GM13977 (cell line): ENCODE measurements at regions not wholly inside any gene's neighbourhood (a gene's known extent, or its start where the extent isn't known, plus 50 kb on each side); places are given as distances from the start of the nearest gene placed in this dataset.

ENCODE experiments used
- DNase-seq: peaks from one replicate; pipeline ENCODE4 v3.0.0; 2012; ENCODE audit warnings: low spot score
- CTCF ChIP-seq: IDR thresholded peaks from 2 replicates; pipeline ENCODE4 v1.5.1; 2012; ENCODE audit warnings: mild to moderate bottlenecking, control low read depth; ENCODE audit not compliant: insufficient read depth; ENCODE audit errors: extremely low read depth, missing control alignments
- in situ Hi-C: fragments of 300-500 bp; cut with MboI; formaldehyde crosslinking; loops from one replicate; pipeline ENCODE4 v1.12.0; 2022; ENCODE audit warnings: low sequenced_read_pairs, low pct_unique_long_range_greater_than_20kb, mixed read lengths, inconsistent platforms; ENCODE audit not compliant: unreplicated experiment

DNA sequence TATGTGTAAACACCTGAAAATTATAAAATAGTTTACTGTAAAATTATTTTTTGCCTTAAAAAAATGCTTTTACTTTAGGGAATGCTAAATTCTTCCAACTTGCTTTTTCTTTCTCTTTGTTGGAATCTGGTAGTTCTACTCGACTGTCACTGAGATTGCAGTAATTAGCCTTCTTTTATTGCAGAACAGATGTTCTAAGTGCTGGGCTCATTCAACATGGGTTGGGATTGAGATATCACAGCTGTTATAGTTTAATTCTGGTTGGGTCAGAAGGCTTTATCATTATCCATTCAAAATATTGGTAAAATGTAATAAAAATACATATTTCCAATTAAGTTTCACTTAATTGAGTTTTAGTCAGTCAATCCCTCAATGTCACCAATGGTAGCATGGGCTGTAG, 686.7 kb downstream of the CDH18 start:
- no peak for TF ChIP-seq CTCF
- in situ Hi-C loops, result no loop called here
- DNase-seq, result no peak

DNA sequence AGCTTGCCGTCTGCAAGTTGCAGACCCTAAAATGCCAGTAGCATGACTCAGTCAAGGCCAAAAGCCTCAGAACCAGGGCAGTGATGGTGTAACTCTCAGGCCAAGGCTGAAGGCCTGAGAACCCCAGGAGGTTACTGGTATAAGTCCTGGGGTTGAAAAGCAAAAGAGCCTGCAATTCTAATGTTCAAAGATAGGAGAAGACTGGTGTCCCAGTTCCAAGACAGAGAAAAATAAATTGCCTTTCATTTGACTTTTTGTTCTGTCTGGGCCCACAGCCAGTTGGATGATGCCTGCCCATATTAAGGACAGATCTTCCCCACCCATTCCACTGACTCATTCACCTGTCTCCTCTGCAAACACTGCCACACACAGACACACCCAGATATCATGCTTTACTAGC, 673.2 kb downstream of the CDH18 start:
- TF ChIP-seq CTCF, result no peak
- in situ Hi-C loops, result no loop called here
- DNase-seq, result no peak

DNA sequence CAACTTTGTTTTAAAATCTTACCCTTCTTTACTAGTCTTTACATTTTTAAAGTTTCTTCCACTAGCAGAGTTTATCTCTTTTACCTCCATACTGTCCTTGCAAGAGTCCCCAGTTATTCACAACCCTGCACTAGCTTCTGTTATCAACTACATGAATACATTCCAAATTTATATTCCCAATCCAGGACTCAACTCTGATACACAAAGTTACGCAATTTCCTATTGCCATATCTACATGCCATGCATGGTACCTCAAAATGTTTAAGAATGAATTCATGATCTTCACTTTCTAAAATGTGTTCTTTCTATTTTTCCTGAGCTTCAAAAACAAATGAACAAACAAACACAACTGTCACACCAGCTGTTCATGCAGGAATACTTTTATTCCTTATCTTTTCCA, 668.7 kb downstream of the CDH18 start:
- no peak for TF ChIP-seq CTCF
- in situ Hi-C loops, result no loop called here
- no peak for DNase-seq

DNA sequence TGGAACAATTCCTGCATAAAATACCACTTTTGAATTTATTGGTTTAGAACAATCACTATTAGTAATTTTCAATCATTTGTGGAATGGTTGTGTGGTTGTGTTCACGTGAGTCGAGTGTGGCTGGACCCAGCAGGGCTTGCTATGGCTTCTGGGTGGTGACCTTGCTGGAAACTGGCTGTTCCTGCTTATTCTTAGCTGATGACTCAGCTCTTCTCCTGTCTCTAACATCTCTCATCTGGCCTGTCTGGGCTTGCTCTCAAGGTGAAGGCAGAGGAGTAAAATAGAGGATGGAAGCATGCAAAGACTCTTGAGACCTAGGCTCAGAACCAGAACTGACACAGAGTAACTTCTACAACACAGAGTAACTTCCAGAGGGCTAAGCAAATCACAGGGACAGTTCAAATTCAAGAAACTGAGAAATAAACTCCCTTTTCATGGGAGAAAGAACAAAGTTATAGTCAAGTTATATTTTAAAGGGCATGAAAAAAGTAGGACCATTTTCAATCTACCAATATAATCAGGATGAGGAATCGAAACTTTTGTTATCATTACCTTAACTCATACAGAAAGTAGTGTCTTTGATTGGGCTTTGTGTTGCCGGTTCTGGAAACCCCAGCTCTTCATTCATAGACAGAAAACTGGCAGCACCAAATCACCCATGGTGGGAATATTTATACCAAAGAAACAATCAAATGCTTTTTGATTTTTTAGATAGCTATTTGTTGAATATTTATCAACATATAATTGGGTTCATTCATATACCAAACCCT, 665.1 kb downstream of the CDH18 start:
- in situ Hi-C loops, result no loop called here
- TF ChIP-seq CTCF, result no peak
- DNase-seq, result no peak

DNA sequence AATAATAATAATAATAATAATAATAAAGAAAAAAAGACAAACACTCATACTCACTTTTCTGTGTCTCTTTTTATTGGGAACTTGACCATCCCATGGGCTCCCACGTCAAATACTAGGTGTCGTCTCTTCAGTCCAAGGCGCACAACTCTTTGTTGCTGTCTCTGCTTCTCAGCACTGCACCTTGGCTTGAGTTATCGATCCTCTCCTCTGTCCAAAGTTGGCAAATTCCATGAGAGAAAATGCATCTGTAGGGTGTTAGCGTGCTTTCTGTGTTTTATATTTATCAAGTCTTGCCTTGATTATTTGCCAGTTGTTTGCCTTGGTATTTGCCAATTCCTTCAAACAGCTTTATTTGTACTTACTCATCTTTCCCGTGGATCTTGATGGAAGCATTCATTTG, 653.7 kb downstream of the CDH18 start:
- in situ Hi-C loops, result no loop called here
- DNase-seq, result no peak
- TF ChIP-seq CTCF, result no peak

DNA sequence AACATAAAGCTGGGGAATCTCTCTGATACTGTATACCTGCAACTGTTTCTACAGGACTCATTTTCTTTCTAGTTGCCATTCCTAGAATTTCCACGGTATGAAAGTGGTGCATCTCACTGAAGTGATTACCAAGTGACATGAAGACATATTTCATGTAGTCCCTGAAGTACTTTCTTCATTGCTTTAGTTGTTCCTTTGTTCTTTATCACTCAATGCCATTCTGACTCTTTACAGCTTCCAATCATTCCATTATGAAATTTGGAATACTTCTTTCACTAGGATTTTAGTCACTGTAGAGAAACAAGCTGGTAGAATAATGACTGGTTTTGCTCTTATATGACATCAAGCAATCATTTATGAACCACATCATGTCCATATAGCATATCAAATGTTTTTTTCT, 645.1 kb downstream of the CDH18 start:
- no peak for DNase-seq
- in situ Hi-C loops, result no loop called here
- TF ChIP-seq CTCF, result no peak
